ENCODE measurements at regions not wholly inside any gene's neighbourhood (a gene's known extent, or its start where the extent isn't known, plus 50 kb on each side); places are given as distances from the start of the nearest gene placed in this dataset.

DNA sequence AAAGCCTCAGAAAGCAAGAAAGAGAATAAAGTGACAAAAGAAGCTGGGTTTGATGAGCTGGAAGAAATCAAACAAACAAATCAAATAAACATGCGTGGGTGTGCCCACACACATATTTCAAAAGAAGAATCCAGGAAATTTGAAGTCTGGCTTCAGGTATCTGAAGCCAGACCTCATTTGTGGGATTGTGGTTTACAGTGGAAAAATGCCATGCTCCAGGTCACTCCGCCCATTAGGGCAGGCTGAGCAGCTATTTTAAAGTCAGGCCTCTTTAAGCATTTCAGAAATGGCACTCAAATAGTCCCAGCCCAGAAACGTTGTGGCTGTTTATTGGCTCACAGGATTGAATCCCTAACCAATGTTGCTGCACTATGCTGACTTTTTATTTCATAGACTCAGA is 226.1 kb upstream of the F9 start:
- Histone ChIP-seq H3K36me3 (ENCODE audit: control insufficient read depth in 1 of 2, insufficient read depth in 2 of 2, low read length in 2 of 2) (no peaks in the 10 kb centered on the region), H3K9me3 (ENCODE audit: control insufficient read depth in 1 of 2, insufficient read depth in 1 of 2, low read depth in 1 of 2, low read length in 2 of 2) (no peaks in the 10 kb centered on the region), H3K79me2 (ENCODE audit: insufficient read depth, low read length) (no peaks in the 10 kb centered on the region), H3K9ac (ENCODE audit: low read length) (no peak overlapping the region), H3K27ac (ENCODE audit: low read depth, low read length) (no peak overlapping the region), H3K9me2 (ENCODE audit: insufficient read depth) (no peaks in the 10 kb centered on the region), H3K4me1 (ENCODE audit: control insufficient read depth in 1 of 2, insufficient read depth in 2 of 2, low read length in 2 of 2) (no peaks in the 10 kb centered on the region), H4K20me1 (ENCODE audit: insufficient read depth) (no peaks in the 10 kb centered on the region), H3K4me3 (replicated peaks in 1 of 2; ENCODE audit: low read depth in 1 of 2, low read length in 2 of 2) (no peak overlapping the region), H2AFZ (ENCODE audit: low read depth, low read length, poor library complexity, severe bottlenecking) (no peak overlapping the region), H3K4me2 (ENCODE audit: low read length) (no peak overlapping the region), H3K27me3 (ENCODE audit: insufficient read depth, low read length) (no peaks in the 10 kb centered on the region)
- POLR2A ChIA-PET = no interaction called here
- RAD21 ChIA-PET (ENCODE audit: low non-redundant PET in 1 of 2, low total read pairs in 2 of 2, uncharacterized antibody in 2 of 2, unreplicated experiment in 2 of 2) = no interaction called here
- no peak for DNase-seq (ENCODE audit: low read depth, low spot score)
- no peak for ATAC-seq
- BruUV-seq (replicated peaks) = no TSS peak
- intact Hi-C loops (cut with micrococcal nuclease) = no loop called here
- CTCF ChIA-PET = no interaction called here
- TF ChIP-seq SRF (IDR thresholded peaks at IDR 0.05; ENCODE audit: low read depth) = no peak

GRCh38 chrX:139299309-139299708 is 231.2 kb upstream of the F9 start:
- H3K36me3 ChIP-seq (ENCODE audit: control insufficient read depth in 1 of 2, insufficient read depth in 2 of 2, low read length in 2 of 2) = no peaks in the 10 kb centered on the region
- no peak for DNase-seq (ENCODE audit: low read depth, low spot score)
- no peak overlapping the region for H3K9ac ChIP-seq (ENCODE audit: low read length)
- CTCF ChIA-PET = no interaction called here
- POLR2A ChIA-PET = no interaction called here
- no TSS peak for BruUV-seq (replicated peaks)
- H4K20me1 ChIP-seq (ENCODE audit: insufficient read depth) = no peaks in the 10 kb centered on the region
- H3K27me3 ChIP-seq (ENCODE audit: insufficient read depth, low read length) = no peaks in the 10 kb centered on the region
- H3K4me1 ChIP-seq (ENCODE audit: control insufficient read depth in 1 of 2, insufficient read depth in 2 of 2, low read length in 2 of 2) = no peaks in the 10 kb centered on the region
- H3K4me2 ChIP-seq (ENCODE audit: low read length) = no peak overlapping the region
- intact Hi-C loops (cut with micrococcal nuclease) = no loop called here
- no peaks in the 10 kb centered on the region for H3K9me2 ChIP-seq (ENCODE audit: insufficient read depth)
- H3K27ac ChIP-seq (ENCODE audit: low read depth, low read length) = no peak overlapping the region
- no peak for ATAC-seq
- no peak overlapping the region for H2AFZ ChIP-seq (ENCODE audit: low read depth, low read length, poor library complexity, severe bottlenecking)
- no peaks in the 10 kb centered on the region for H3K79me2 ChIP-seq (ENCODE audit: insufficient read depth, low read length)
- no peaks in the 10 kb centered on the region for H3K9me3 ChIP-seq (ENCODE audit: control insufficient read depth in 1 of 2, insufficient read depth in 1 of 2, low read depth in 1 of 2, low read length in 2 of 2)
- H3K4me3 ChIP-seq (replicated peaks in 1 of 2; ENCODE audit: low read depth in 1 of 2, low read length in 2 of 2) = no peak overlapping the region
- RAD21 ChIA-PET (ENCODE audit: low non-redundant PET in 1 of 2, low total read pairs in 2 of 2, uncharacterized antibody in 2 of 2, unreplicated experiment in 2 of 2) = no interaction called here
- TF ChIP-seq ZNF274 (IDR thresholded peaks at IDR 0.05; ENCODE audit: low read depth, low read length) (no peak), EZH2phosphoT487 (IDR thresholded peaks at IDR 0.05; ENCODE audit: borderline replicate concordance) (no peak), YY1 (IDR thresholded peaks at IDR 0.05; ENCODE audit: extremely low read depth, insufficient replicate concordance, low read depth, low read length) (no peak)

Data from HCT116 (cell line).